BLaER1 (cell line): ENCODE measurements at regions not wholly inside any gene's neighbourhood (a gene's known extent, or its start where the extent isn't known, plus 50 kb on each side); places are given as distances from the start of the nearest gene placed in this dataset.

Source experiments
- H3K27ac ChIP-seq: shearing (Covaris generic); formaldehyde crosslinking; 2 replicates; pipeline ENCODE4 v1.8.1; 2022
- H3K27me3 ChIP-seq: shearing (Covaris generic); formaldehyde crosslinking; 2 replicates; pipeline ENCODE4 v1.8.1; 2022
- H3K36me3 ChIP-seq: shearing (Covaris generic); formaldehyde crosslinking; 2 replicates; pipeline ENCODE4 v1.8.1; 2022
- H3K4me1 ChIP-seq: shearing (Covaris generic); formaldehyde crosslinking; 2 replicates; pipeline ENCODE4 v1.8.1; 2022
- H3K4me2 ChIP-seq: shearing (Covaris generic); formaldehyde crosslinking; 2 replicates; pipeline ENCODE4 v1.8.1; 2022
- H3K4me3 ChIP-seq: shearing (Covaris generic); formaldehyde crosslinking; 2 replicates; pipeline ENCODE4 v1.8.1; 2022
- H3K9ac ChIP-seq: shearing (Covaris generic); formaldehyde crosslinking; 2 replicates; pipeline ENCODE4 v1.8.1; 2022
- H3K9me3 ChIP-seq: shearing (Covaris generic); formaldehyde crosslinking; 2 replicates; pipeline ENCODE4 v1.8.1; 2022
- H4K20me1 ChIP-seq: shearing (Covaris generic); formaldehyde crosslinking; 2 replicates; pipeline ENCODE4 v1.8.1; 2022
- Cebpa-rat ChIP-seq: shearing (Covaris generic); IDR thresholded peaks from 2 replicates; pipeline ENCODE4 v1.8.1; 2022

- H3K27ac ChIP-seq, result no peak overlapping the region
- peaks cover 66% of the 10 kb centered on the region for H3K4me1 ChIP-seq
- no peaks in the 10 kb centered on the region for H3K36me3 ChIP-seq
- H3K4me3 ChIP-seq, result no peak overlapping the region
- H3K9me3 ChIP-seq, result no peaks in the 10 kb centered on the region
- H4K20me1 ChIP-seq, result no peaks in the 10 kb centered on the region
- 0 out of 2 replicates have a peak, but pooled peaks have one; percentile 58 for TF ChIP-seq Cebpa-rat
- H3K4me2 ChIP-seq, result no peak overlapping the region
- no peak overlapping the region for H3K9ac ChIP-seq
- no peaks in the 10 kb centered on the region for H3K27me3 ChIP-seq
These were observed 79.6 kb upstream of the LHX1 start for GRCh38 chr17:36857698-36858097.

GRCh38 chr17:36858119-36859002, 78.9 kb upstream of the LHX1 start:
- Histone ChIP-seq H3K9me3 (no peaks in the 10 kb centered on the region), H3K27me3 (no peaks in the 10 kb centered on the region), H3K9ac (no peak overlapping the region), H3K27ac (no peak overlapping the region), H3K4me1 (peaks cover 69% of the 10 kb centered on the region), H3K36me3 (no peaks in the 10 kb centered on the region), H4K20me1 (no peaks in the 10 kb centered on the region), H3K4me2 (0 out of 2 replicates have a peak overlapping the region, but pooled peaks have one; percentile 1), H3K4me3 (no peak overlapping the region)
- TF ChIP-seq Cebpa-rat, result no peak

GRCh38 chr17:36859003-36859300, 78.3 kb upstream of the LHX1 start:
- Histone ChIP-seq H3K27me3 (no peaks in the 10 kb centered on the region), H3K36me3 (no peaks in the 10 kb centered on the region), H4K20me1 (no peaks in the 10 kb centered on the region), H3K4me3 (no peak overlapping the region), H3K9me3 (no peaks in the 10 kb centered on the region), H3K4me2 (no peak overlapping the region), H3K4me1 (peaks cover 69% of the 10 kb centered on the region), H3K9ac (no peak overlapping the region), H3K27ac (no peak overlapping the region)
- TF ChIP-seq Cebpa-rat, result no peak

- H4K20me1 ChIP-seq, result no peaks in the 10 kb centered on the region
- peak overlapping the region; percentile 50; the same call in 1 of the 2 replicates for H3K27ac ChIP-seq
- no peaks in the 10 kb centered on the region for H3K9me3 ChIP-seq
- TF ChIP-seq Cebpa-rat, result no peak
- H3K4me3 ChIP-seq, result no peak overlapping the region
- no peak overlapping the region for H3K9ac ChIP-seq
- H3K27me3 ChIP-seq, result no peaks in the 10 kb centered on the region
- no peaks in the 10 kb centered on the region for H3K36me3 ChIP-seq
- H3K4me2 ChIP-seq, result peak overlapping the region; percentile 65
- peaks cover 66% of the 10 kb centered on the region for H3K4me1 ChIP-seq
These were observed 77.6 kb upstream of the LHX1 start for GRCh38 chr17:36859706-36860105.

GRCh38 chr17:36861531-36861930, 75.7 kb upstream of the LHX1 start:
- no peak for TF ChIP-seq Cebpa-rat
- peaks cover 48% of the 10 kb centered on the region for H3K4me1 ChIP-seq
- H3K9ac ChIP-seq, result no peak overlapping the region
- no peak overlapping the region for H3K4me2 ChIP-seq
- no peaks in the 10 kb centered on the region for H4K20me1 ChIP-seq
- H3K27ac ChIP-seq, result no peak overlapping the region
- H3K27me3 ChIP-seq, result no peaks in the 10 kb centered on the region
- no peaks in the 10 kb centered on the region for H3K36me3 ChIP-seq
- no peaks in the 10 kb centered on the region for H3K9me3 ChIP-seq
- H3K4me3 ChIP-seq, result no peak overlapping the region

- Histone ChIP-seq H3K36me3 (no peaks in the 10 kb centered on the region), H3K4me2 (no peak overlapping the region), H3K27me3 (no peaks in the 10 kb centered on the region), H4K20me1 (no peaks in the 10 kb centered on the region), H3K9ac (no peak overlapping the region), H3K4me3 (no peak overlapping the region), H3K27ac (no peak overlapping the region), H3K4me1 (peaks cover 45% of the 10 kb centered on the region), H3K9me3 (no peaks in the 10 kb centered on the region)
- TF ChIP-seq Cebpa-rat, result no peak
These were observed 75.0 kb upstream of the LHX1 start for GRCh38 chr17:36862116-36862920.

- H3K27ac ChIP-seq, result no peak overlapping the region
- H3K4me2 ChIP-seq, result peak overlapping the region; percentile 49
- no peaks in the 10 kb centered on the region for H3K36me3 ChIP-seq
- no peak overlapping the region for H3K4me3 ChIP-seq
- H3K9ac ChIP-seq, result no peak overlapping the region
- peaks cover 45% of the 10 kb centered on the region for H3K4me1 ChIP-seq
- no peaks in the 10 kb centered on the region for H4K20me1 ChIP-seq
- H3K27me3 ChIP-seq, result no peaks in the 10 kb centered on the region
- H3K9me3 ChIP-seq, result no peaks in the 10 kb centered on the region
- no peak for TF ChIP-seq Cebpa-rat
These were observed 74.1 kb upstream of the LHX1 start for GRCh38 chr17:36863131-36863530.

GRCh38 chr17:36863676-36864612, 73.3 kb upstream of the LHX1 start:
- Histone ChIP-seq H3K36me3 (no peaks in the 10 kb centered on the region), H3K27ac (0 out of 2 replicates have a peak overlapping the region, but pooled peaks have one; percentile 30), H3K9ac (no peak overlapping the region), H3K27me3 (no peaks in the 10 kb centered on the region), H3K4me3 (no peak overlapping the region), H3K4me2 (peak overlapping the region; percentile 49), H3K9me3 (no peaks in the 10 kb centered on the region), H3K4me1 (peaks cover 46% of the 10 kb centered on the region), H4K20me1 (no peaks in the 10 kb centered on the region)
- TF ChIP-seq Cebpa-rat, result no peak

GRCh38 chr17:36864827-36865430, 72.3 kb upstream of the LHX1 start:
- Histone ChIP-seq H3K4me2 (no peak overlapping the region), H3K27me3 (no peaks in the 10 kb centered on the region), H3K9ac (no peak overlapping the region), H3K9me3 (no peaks in the 10 kb centered on the region), H3K36me3 (no peaks in the 10 kb centered on the region), H4K20me1 (no peaks in the 10 kb centered on the region), H3K27ac (no peak overlapping the region), H3K4me3 (no peak overlapping the region), H3K4me1 (peaks cover 40% of the 10 kb centered on the region)
- TF ChIP-seq Cebpa-rat, result no peak
